Lung (tissue), 11 donors: ENCODE measurements at regions not wholly inside any gene's neighbourhood (a gene's known extent, or its start where the extent isn't known, plus 50 kb on each side); places are given as distances from the start of the nearest gene placed in this dataset.
"Not testable (repeated sequence)": the region's sequence is repeated elsewhere in the genome, so short reads cannot be mapped to it uniquely, and the experiment has no call there.

Experiments used
- ATAC-seq: fragments of 200-7000 bp; cut with Tn5 transposase; one replicate; pipeline ENCODE4 v1.9.1; 2020; ENCODE audit warnings: moderate number of reproducible peaks; ENCODE audit not compliant: insufficient read depth, low FRiP score
- DNase-seq, 3 donors: peaks; one replicate each; pipeline ENCODE4 v3.0.0-alpha.2; 2013 to 2017
- H3K27ac ChIP-seq, 2 donors: one replicate each; pipeline ENCODE4 v1.5.1; 2013; ENCODE audit warnings: mild to moderate bottlenecking in 2 of 2, moderate library complexity in 2 of 2, control low read depth in 1 of 2, inconsistent platforms in 1 of 2, low read depth in 1 of 2, low read length in 1 of 2
- H3K27me3 ChIP-seq, 3 donors: one replicate each; pipeline ENCODE4 v1.5.1; 2013; ENCODE audit warnings: low read length in 2 of 3; ENCODE audit not compliant: control insufficient read depth in 3 of 3, insufficient read depth in 3 of 3
- H3K36me3 ChIP-seq, 4 donors: one replicate each; pipeline ENCODE4 v1.5.1; 2013; ENCODE audit warnings: low read length in 4 of 4, mild to moderate bottlenecking in 1 of 4, moderate library complexity in 1 of 4; ENCODE audit not compliant: control insufficient read depth in 4 of 4, insufficient read depth in 4 of 4
- H3K4me1 ChIP-seq, 5 donors: one replicate each; pipeline ENCODE4 v1.5.1; 2013; ENCODE audit warnings: low read length in 5 of 5, mild to moderate bottlenecking in 2 of 5, moderate library complexity in 1 of 5; ENCODE audit not compliant: control insufficient read depth in 5 of 5, insufficient read depth in 5 of 5
- H3K4me3 ChIP-seq: one replicate; pipeline ENCODE4 v1.5.1; 2013; ENCODE audit warnings: mild to moderate bottlenecking, control low read depth, moderate library complexity
- H3K9ac ChIP-seq, 2 donors: one replicate each; pipeline ENCODE4 v1.5.1; 2013; ENCODE audit warnings: low read length in 2 of 2, control low read depth in 1 of 2; ENCODE audit not compliant: insufficient read depth in 1 of 2
- H3K9me3 ChIP-seq, 4 donors: one replicate each; pipeline ENCODE4 v1.5.1; 2013; ENCODE audit warnings: low read length in 3 of 4, mild to moderate bottlenecking in 1 of 4, moderate library complexity in 1 of 4; ENCODE audit not compliant: control insufficient read depth in 4 of 4, insufficient read depth in 3 of 4
- CTCF ChIP-seq: IDR thresholded peaks from 2 replicates; pipeline ENCODE4 v1.5.1; 2012; ENCODE audit warnings: mild to moderate bottlenecking; ENCODE audit errors: control extremely low read depth, extremely low read depth
- WGBS, 2 donors: extraction: QIAGEN DNeasy Blood & Tissue Kit; methylation state at CpG; one replicate each; pipeline ENCODE4 v1.1.7; 2013; 5-methylcytosine and 5-hydroxymethylcytosine counted together
- donor health status: control.
- donor health status: control.
- donor health status: Bipolar disorder and iron deficiency.
- donor health status: healthy.
- donor health status: DM: yes; HTN: yes; CAD: no.

- no peak for DNase-seq
- Histone ChIP-seq H3K36me3 (no peaks in the 10 kb centered on the region), H3K4me3 (no peak overlapping the region), H3K27ac (no peak overlapping the region), H3K4me1 (no peaks in the 10 kb centered on the region), H3K27me3 (no peaks in the 10 kb centered on the region), H3K9ac (no peak overlapping the region), H3K9me3 (no peaks in the 10 kb centered on the region)
- ATAC-seq = no peak
- TF ChIP-seq CTCF = no peak
- WGBS, 2 donors = 84 to 90% methylated on average over 3 of the region's 3 CpGs
These were observed 476.8 kb downstream of the ZNF516 start for GRCh38 chr18:76018210-76018609.

- no peaks in the 10 kb centered on the region for H3K27me3 ChIP-seq
- 81 to 87% methylated on average over 1 of the region's 1 CpG for WGBS, 2 donors
- DNase-seq (no peak), ATAC-seq (no peak)
- no peak overlapping the region for H3K4me3 ChIP-seq
- no peak for TF ChIP-seq CTCF
- no peak overlapping the region for H3K27ac ChIP-seq
- no peaks in the 10 kb centered on the region for H3K36me3 ChIP-seq
- H3K9me3 ChIP-seq = no peaks in the 10 kb centered on the region
- H3K4me1 ChIP-seq = no peaks in the 10 kb centered on the region
- no peak overlapping the region for H3K9ac ChIP-seq
These were observed 482.0 kb downstream of the ZNF516 start for GRCh38 chr18:76013057-76013456.

GRCh38 chr18:76005632-76006208, 489.3 kb downstream of the ZNF516 start:
- WGBS, 2 donors = 42 to 51% methylated on average over 15 of the region's 15 CpGs
- H3K27me3 ChIP-seq = peaks cover 0 to 3% (median 0%) of the 10 kb centered on the region in 3 donors
- H3K9me3 ChIP-seq = peaks cover 0 to 2% (median 0%) of the 10 kb centered on the region in 4 donors
- no peak overlapping the region for H3K4me3 ChIP-seq
- TF ChIP-seq CTCF = no peak
- DNase-seq (peak; percentile 48 to 76 (median 72)), ATAC-seq (no peak)
- H3K9ac ChIP-seq = peak overlapping the region in 1 of 2 donors; percentile 26
- peaks cover 0 to 14% (median 0%) of the 10 kb centered on the region in 5 donors for H3K4me1 ChIP-seq
- H3K27ac ChIP-seq = no peak overlapping the region
- H3K36me3 ChIP-seq = no peaks in the 10 kb centered on the region

GRCh38 chr18:75987913-75988312, 507.1 kb downstream of the ZNF516 start:
- not testable (repeated sequence) for DNase-seq, H3K27ac ChIP-seq
- WGBS, 2 donors = 86 to 92% methylated on average over 4 of the region's 4 CpGs

More at GRCh38 chr18:75987913-75988312, 507.1 kb downstream of the ZNF516 start:
- peaks cover 0 to 16% (median 0%) of the 10 kb centered on the region in 4 donors for H3K9me3 ChIP-seq
- not testable (repeated sequence) for ATAC-seq, H3K27me3 ChIP-seq, H3K9ac ChIP-seq, H3K36me3 ChIP-seq, H3K4me3 ChIP-seq, H3K4me1 ChIP-seq
